KMS-11 (cell line): ENCODE measurements at regions not wholly inside any gene's neighbourhood (a gene's known extent, or its start where the extent isn't known, plus 50 kb on each side); places are given as distances from the start of the nearest gene placed in this dataset.

Experiments used
- H2AFZ ChIP-seq: fragments of 200-600 bp; sonication (generic); 2 replicates; pipeline ENCODE4 v1.6.1; 2016; ENCODE audit warnings: antibody characterized with exemption, mixed run types, low read depth
- H3K27ac ChIP-seq: fragments of 200-600 bp; sonication (generic); 2 replicates; pipeline ENCODE4 v1.6.1; 2016; ENCODE audit warnings: mild to moderate bottlenecking, mixed run types
- H3K27me3 ChIP-seq: fragments of 200-600 bp; sonication (generic); 2 replicates; pipeline ENCODE4 v1.6.1; 2017; ENCODE audit warnings: mild to moderate bottlenecking, low read depth, mixed run types, moderate library complexity; ENCODE audit not compliant: insufficient read depth
- H3K36me3 ChIP-seq: fragments of 200-600 bp; sonication (generic); 2 replicates; pipeline ENCODE4 v1.6.1; 2017; ENCODE audit warnings: mild to moderate bottlenecking, mixed run types; ENCODE audit not compliant: insufficient read depth
- H3K4me1 ChIP-seq: fragments of 200-600 bp; sonication (generic); 2 replicates; pipeline ENCODE4 v1.6.1; 2016; ENCODE audit warnings: mild to moderate bottlenecking, low read depth, mixed run types; ENCODE audit not compliant: poor library complexity, severe bottlenecking
- H3K4me2 ChIP-seq: fragments of 200-600 bp; sonication (generic); 2 replicates; pipeline ENCODE4 v1.7.0; 2016; ENCODE audit warnings: mild to moderate bottlenecking, mixed run types
- H3K4me3 ChIP-seq: fragments of 200-600 bp; sonication (generic); IDR thresholded peaks from 2 replicates; pipeline ENCODE4 v1.6.1; 2017; ENCODE audit warnings: low read depth, low read length, mixed read lengths; ENCODE audit not compliant: insufficient read depth
- H3K79me2 ChIP-seq: fragments of 200-600 bp; sonication (generic); 2 replicates; pipeline ENCODE4 v1.6.1; 2016; ENCODE audit warnings: low read depth, mixed run types; ENCODE audit not compliant: insufficient read depth
- H3K9ac ChIP-seq: fragments of 200-600 bp; sonication (generic); 2 replicates; pipeline ENCODE4 v1.6.1; 2016; ENCODE audit warnings: mild to moderate bottlenecking, mixed run types
- H4K20me1 ChIP-seq: fragments of 200-600 bp; sonication (generic); 2 replicates; pipeline ENCODE4 v1.6.1; 2016; ENCODE audit warnings: mild to moderate bottlenecking, mixed run types; ENCODE audit not compliant: insufficient read depth
- CTCF ChIP-seq: fragments of 200-600 bp; sonication (generic); conservative IDR thresholded peaks from 2 replicates; pipeline ENCODE4 v1.6.1; 2017; ENCODE audit warnings: low read depth, mild to moderate bottlenecking, antibody characterized with exemption, low read length, moderate library complexity, mixed read lengths

- no peak overlapping the region for H3K9ac ChIP-seq
- no peak overlapping the region for H3K27ac ChIP-seq
- no peaks in the 10 kb centered on the region for H4K20me1 ChIP-seq
- TF ChIP-seq CTCF: no peak
- H3K4me1 ChIP-seq: no peaks in the 10 kb centered on the region
- H3K4me2 ChIP-seq: no peak overlapping the region
- no peak overlapping the region for H2AFZ ChIP-seq
- no peaks in the 10 kb centered on the region for H3K79me2 ChIP-seq
- H3K4me3 ChIP-seq: no peak overlapping the region
- H3K27me3 ChIP-seq: no peaks in the 10 kb centered on the region
- no peaks in the 10 kb centered on the region for H3K36me3 ChIP-seq
These were observed 556.6 kb upstream of the RGMA start for GRCh38 chr15:93645594-93645993.

- H3K4me1 ChIP-seq: no peaks in the 10 kb centered on the region
These were observed 555.6 kb upstream of the RGMA start for GRCh38 chr15:93644595-93644994.

GRCh38 chr15:93640411-93640962, 551.5 kb upstream of the RGMA start:
- Histone ChIP-seq H2AFZ (no peak overlapping the region), H3K4me3 (no peak overlapping the region), H3K27ac (no peak overlapping the region), H3K36me3 (no peaks in the 10 kb centered on the region), H3K9ac (no peak overlapping the region), H3K27me3 (no peaks in the 10 kb centered on the region), H3K4me1 (no peaks in the 10 kb centered on the region), H3K4me2 (no peak overlapping the region), H3K79me2 (no peaks in the 10 kb centered on the region), H4K20me1 (no peaks in the 10 kb centered on the region)
- no peak for TF ChIP-seq CTCF

More at GRCh38 chr15:93644595-93644994, 555.6 kb upstream of the RGMA start:
- no peak for TF ChIP-seq CTCF
- Histone ChIP-seq H3K27me3 (no peaks in the 10 kb centered on the region), H3K9ac (no peak overlapping the region), H3K4me2 (no peak overlapping the region), H4K20me1 (no peaks in the 10 kb centered on the region), H3K36me3 (no peaks in the 10 kb centered on the region), H3K79me2 (no peaks in the 10 kb centered on the region), H2AFZ (no peak overlapping the region), H3K4me3 (no peak overlapping the region), H3K27ac (no peak overlapping the region)

- H3K4me2 ChIP-seq: no peak overlapping the region
- no peaks in the 10 kb centered on the region for H3K79me2 ChIP-seq
- no peaks in the 10 kb centered on the region for H4K20me1 ChIP-seq
- no peak overlapping the region for H3K4me3 ChIP-seq
- no peak overlapping the region for H3K27ac ChIP-seq
- H3K9ac ChIP-seq: no peak overlapping the region
- H3K36me3 ChIP-seq: no peaks in the 10 kb centered on the region
- no peak for TF ChIP-seq CTCF
- no peaks in the 10 kb centered on the region for H3K27me3 ChIP-seq
- H2AFZ ChIP-seq: no peak overlapping the region
- no peaks in the 10 kb centered on the region for H3K4me1 ChIP-seq
These were observed 543.1 kb upstream of the RGMA start for GRCh38 chr15:93631958-93632618.
